Fibroblast of lung (primary cell): ENCODE measurements at regions not wholly inside any gene's neighbourhood (a gene's known extent, or its start where the extent isn't known, plus 50 kb on each side); places are given as distances from the start of the nearest gene placed in this dataset.

Experiments
- DNase-seq, 2 donors: peaks; one replicate each; pipeline versions ENCODE4 v3.0.0 to v3.0.0-alpha.2; 2010; ENCODE audit warnings: low read depth in 2 of 2
- H2AFZ ChIP-seq: 2 replicates; pipeline ENCODE4 v1.5.1; 2012; ENCODE audit warnings: low read length, control low read depth, inconsistent platforms
- H3K27ac ChIP-seq: 2 replicates; pipeline ENCODE4 v1.5.1; 2011; ENCODE audit warnings: low read length, control low read depth; ENCODE audit not compliant: insufficient read depth
- H3K27me3 ChIP-seq: 2 replicates; pipeline ENCODE4 v1.5.1; 2011; ENCODE audit warnings: mild to moderate bottlenecking, low read length; ENCODE audit not compliant: control insufficient read depth, insufficient read depth
- H3K36me3 ChIP-seq: 2 replicates; pipeline ENCODE4 v1.5.1; 2011; ENCODE audit warnings: low read length; ENCODE audit not compliant: control insufficient read depth, insufficient read depth
- H3K4me1 ChIP-seq: 2 replicates; pipeline ENCODE4 v1.5.1; 2011; ENCODE audit warnings: low read length; ENCODE audit not compliant: control insufficient read depth, insufficient read depth; ENCODE audit errors: extremely low read depth
- H3K4me2 ChIP-seq: 2 replicates; pipeline ENCODE4 v1.5.1; 2011; ENCODE audit warnings: low read length, control low read depth; ENCODE audit not compliant: insufficient read depth; ENCODE audit errors: extremely low read depth
- H3K4me3 ChIP-seq, 4 experiments: fragments of 200-600 bp in 1 of 4; sonication (generic) in 1 of 4; replicated peaks in 1 of 4; 2 replicates each; pipeline ENCODE4 v1.5.1; 2011 to 2016; ENCODE audit warnings: low read length in 4 of 4, low read depth in 3 of 4, mild to moderate bottlenecking in 3 of 4, control low read depth in 2 of 4, inconsistent platforms in 1 of 4, mixed read lengths in 1 of 4; ENCODE audit not compliant: insufficient read depth in 1 of 4; ENCODE audit errors: control extremely low read depth in 1 of 4
- H3K79me2 ChIP-seq: 2 replicates; pipeline ENCODE4 v1.5.1; 2012; ENCODE audit warnings: mild to moderate bottlenecking, low read length, inconsistent platforms; ENCODE audit not compliant: control insufficient read depth, insufficient read depth
- H3K9ac ChIP-seq: 2 replicates; pipeline ENCODE4 v1.5.1; 2011; ENCODE audit warnings: mild to moderate bottlenecking, low read length, control low read depth; ENCODE audit not compliant: insufficient read depth
- H3K9me3 ChIP-seq: 2 replicates; pipeline ENCODE4 v1.5.1; 2012; ENCODE audit warnings: low read depth, low read length; ENCODE audit not compliant: control insufficient read depth, insufficient read depth
- H4K20me1 ChIP-seq: 2 replicates; pipeline ENCODE4 v1.5.1; 2011; ENCODE audit warnings: low read length; ENCODE audit not compliant: control insufficient read depth, insufficient read depth; ENCODE audit errors: extremely low read depth
- EZH2 ChIP-seq: IDR thresholded peaks from 2 replicates; pipeline ENCODE4 v1.5.1; 2012; ENCODE audit warnings: low read length, control low read depth, mild to moderate bottlenecking; ENCODE audit errors: missing control alignments
- TF ChIP-seq, protein P1 (sequence below), 2 donors: IDR thresholded peaks in 1 of 2; conservative IDR thresholded peaks in 1 of 2; 1 replicate in 1 of 2; 2 replicates in 1 of 2; pipeline ENCODE4 v1.5.1; 2011 to 2012; ENCODE audit warnings: low read length in 2 of 2, control low read depth in 1 of 2, inconsistent platforms in 1 of 2, low read depth in 1 of 2, mild to moderate bottlenecking in 1 of 2

DNA sequence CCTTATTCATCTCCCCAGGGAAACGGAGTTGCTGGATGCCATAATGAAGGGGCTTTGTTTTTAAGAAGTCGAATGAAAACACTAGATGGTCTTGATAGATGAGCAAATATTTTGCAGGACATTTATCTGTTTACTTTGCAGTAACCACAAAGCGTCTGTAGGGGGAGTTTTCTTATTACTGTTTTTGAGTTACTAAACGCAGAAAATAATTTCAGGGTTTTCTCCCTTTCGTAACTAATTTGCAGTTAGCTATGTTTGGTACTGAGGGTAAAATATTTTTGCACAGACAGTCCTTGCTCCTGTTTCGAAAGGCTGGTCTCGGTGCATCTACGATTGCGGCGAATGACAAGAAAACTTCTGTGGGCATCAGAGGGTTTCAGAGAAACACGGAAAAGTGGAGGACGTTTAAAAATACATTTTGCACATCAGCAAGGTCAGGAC is 505.6 kb upstream of the MKI67 start:
- Histone ChIP-seq H3K9ac (no peak overlapping the region), H3K9me3 (no peaks in the 10 kb centered on the region), H4K20me1 (no peaks in the 10 kb centered on the region), H3K4me1 (no peaks in the 10 kb centered on the region), H3K79me2 (no peaks in the 10 kb centered on the region), H2AFZ (no peak overlapping the region), H3K27ac (no peak overlapping the region), H3K27me3 (no peaks in the 10 kb centered on the region), H3K4me2 (no peak overlapping the region), H3K4me3 (no peak overlapping the region), H3K36me3 (no peaks in the 10 kb centered on the region)
- DNase-seq = peak; percentile 9 to 26
- no peak for TF ChIP-seq EZH2
- TF ChIP-seq, protein P1, sequence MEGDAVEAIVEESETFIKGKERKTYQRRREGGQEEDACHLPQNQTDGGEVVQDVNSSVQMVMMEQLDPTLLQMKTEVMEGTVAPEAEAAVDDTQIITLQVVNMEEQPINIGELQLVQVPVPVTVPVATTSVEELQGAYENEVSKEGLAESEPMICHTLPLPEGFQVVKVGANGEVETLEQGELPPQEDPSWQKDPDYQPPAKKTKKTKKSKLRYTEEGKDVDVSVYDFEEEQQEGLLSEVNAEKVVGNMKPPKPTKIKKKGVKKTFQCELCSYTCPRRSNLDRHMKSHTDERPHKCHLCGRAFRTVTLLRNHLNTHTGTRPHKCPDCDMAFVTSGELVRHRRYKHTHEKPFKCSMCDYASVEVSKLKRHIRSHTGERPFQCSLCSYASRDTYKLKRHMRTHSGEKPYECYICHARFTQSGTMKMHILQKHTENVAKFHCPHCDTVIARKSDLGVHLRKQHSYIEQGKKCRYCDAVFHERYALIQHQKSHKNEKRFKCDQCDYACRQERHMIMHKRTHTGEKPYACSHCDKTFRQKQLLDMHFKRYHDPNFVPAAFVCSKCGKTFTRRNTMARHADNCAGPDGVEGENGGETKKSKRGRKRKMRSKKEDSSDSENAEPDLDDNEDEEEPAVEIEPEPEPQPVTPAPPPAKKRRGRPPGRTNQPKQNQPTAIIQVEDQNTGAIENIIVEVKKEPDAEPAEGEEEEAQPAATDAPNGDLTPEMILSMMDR (conservative IDR thresholded peaks at IDR 0.05 in 1 of 2, IDR thresholded peaks at IDR 0.05 in 1 of 2; ENCODE audit: low read depth in 1 of 2, low read length in 2 of 2) = peak in 1 of 2 donors; percentile 46

DNA sequence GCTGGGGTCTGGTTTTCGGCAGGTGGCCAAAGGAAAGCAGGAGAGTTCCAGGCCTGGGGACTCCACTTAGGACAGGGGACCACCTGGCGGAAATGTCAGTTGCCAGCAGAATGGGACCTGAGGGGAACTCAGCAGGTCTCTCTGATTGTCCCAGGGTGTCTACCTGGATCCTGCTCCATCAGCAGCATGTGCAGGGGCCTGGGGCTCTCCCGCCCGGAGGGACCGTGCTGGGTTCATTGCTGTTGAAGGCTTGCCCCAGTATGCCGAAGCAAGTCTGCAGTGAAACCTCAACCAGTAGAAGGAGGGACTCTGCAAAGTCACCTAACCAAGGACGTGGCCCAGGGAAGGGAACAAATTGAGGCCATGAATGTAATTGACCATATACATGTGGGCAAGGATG is 506.5 kb upstream of the MKI67 start:
- TF ChIP-seq, protein P1 (conservative IDR thresholded peaks at IDR 0.05 in 1 of 2, IDR thresholded peaks at IDR 0.05 in 1 of 2; ENCODE audit: low read depth in 1 of 2, low read length in 2 of 2) = no peak
- no peak for TF ChIP-seq EZH2
- Histone ChIP-seq H3K27me3 (no peaks in the 10 kb centered on the region), H3K9me3 (no peaks in the 10 kb centered on the region), H3K4me2 (no peak overlapping the region), H3K9ac (no peak overlapping the region), H2AFZ (no peak overlapping the region), H3K4me3 (no peak overlapping the region), H3K27ac (no peak overlapping the region), H3K79me2 (no peaks in the 10 kb centered on the region), H3K36me3 (no peaks in the 10 kb centered on the region), H4K20me1 (no peaks in the 10 kb centered on the region), H3K4me1 (no peaks in the 10 kb centered on the region)
- DNase-seq = no peak

DNA sequence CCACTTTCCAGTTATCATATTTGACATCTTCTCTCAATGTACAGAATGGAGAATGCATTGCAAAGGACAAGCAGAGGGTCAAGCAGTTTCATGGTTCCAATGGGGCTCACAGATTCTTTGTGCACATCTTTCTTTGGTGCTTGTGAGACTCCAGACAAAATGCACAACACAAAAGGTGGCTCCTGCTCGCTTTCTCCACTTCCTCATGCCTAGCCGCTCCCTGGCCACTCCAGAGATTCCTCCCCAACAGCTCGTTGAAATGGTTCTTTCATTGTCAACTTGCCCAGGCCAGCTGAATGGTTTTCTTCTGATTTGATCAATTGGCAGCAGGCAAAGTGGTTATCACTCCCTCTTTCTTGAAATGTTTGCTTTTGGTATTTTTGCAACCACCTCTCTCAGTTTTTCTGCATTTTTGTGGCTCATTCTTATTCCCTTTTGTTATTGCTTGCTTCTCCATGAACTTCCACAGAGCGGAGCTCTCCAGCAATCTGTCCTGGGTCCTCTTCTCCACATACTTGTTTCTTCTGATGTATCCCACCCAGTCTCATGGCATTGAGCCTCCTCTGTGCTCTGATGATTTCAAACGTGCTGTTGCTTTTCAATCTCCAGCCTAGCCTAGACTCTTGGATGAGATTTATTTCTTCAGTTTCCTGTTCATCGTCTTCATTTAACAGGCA is 507.8 kb upstream of the MKI67 start:
- Histone ChIP-seq H2AFZ (no peak overlapping the region), H4K20me1 (no peaks in the 10 kb centered on the region), H3K9ac (no peak overlapping the region), H3K79me2 (no peaks in the 10 kb centered on the region), H3K4me2 (no peak overlapping the region), H3K36me3 (no peaks in the 10 kb centered on the region), H3K4me3 (no peak overlapping the region), H3K9me3 (no peaks in the 10 kb centered on the region), H3K27me3 (no peaks in the 10 kb centered on the region), H3K4me1 (no peaks in the 10 kb centered on the region), H3K27ac (no peak overlapping the region)
- TF ChIP-seq, protein P1 (conservative IDR thresholded peaks at IDR 0.05 in 1 of 2, IDR thresholded peaks at IDR 0.05 in 1 of 2; ENCODE audit: low read depth in 1 of 2, low read length in 2 of 2) = no peak
- no peak for TF ChIP-seq EZH2
- peak in 1 of 2 donors; percentile 20 for DNase-seq
